GM10248 (cell line): ENCODE measurements at regions not wholly inside any gene's neighbourhood (a gene's known extent, or its start where the extent isn't known, plus 50 kb on each side); places are given as distances from the start of the nearest gene placed in this dataset.

Experiments used
- CTCF ChIA-PET: fragments of 300-600 bp; sonication (Branson Sonifier 250); formaldehyde crosslinking; extraction: SDS; loops from one replicate; lab custom pipeline; 2021; ENCODE audit warnings: antibody characterized with exemption; lab: Yijun Ruan, JAX
- POLR2A ChIA-PET: fragments of 350-650 bp; sonication (Branson Sonifier 250); formaldehyde crosslinking; extraction: SDS; loops from one replicate; lab custom pipeline; 2020; ENCODE audit warnings: antibody characterized with exemption; lab: Yijun Ruan, JAX
- DNase-seq: peaks from one replicate; pipeline ENCODE4 v3.0.0; 2012; ENCODE audit errors: extremely low spot score
- CTCF ChIP-seq: IDR thresholded peaks from 2 replicates; pipeline ENCODE4 v1.5.1; 2012; ENCODE audit warnings: mild to moderate bottlenecking, low read depth; ENCODE audit errors: extremely low read depth, missing control alignments, control extremely low read depth

GRCh38 chr14:95024380-95024779 is 132.9 kb downstream of the DICER1 start:
- no peak for TF ChIP-seq CTCF
- CTCF ChIA-PET, result interaction anchor here (0.9 to 2.4 kb wide), 3 partner anchors 10 to 19 kb away, joined by 3 to 13 read pairs (median 4); no protein-coding TSS in a partner anchor

GRCh38 chr14:95023886-95024285 is 133.4 kb downstream of the DICER1 start:
- DNase-seq, result no peak
- TF ChIP-seq CTCF, result no peak
- ChIA-PET CTCF (interaction anchor here (0.9 to 2.4 kb wide), 3 partner anchors 10 to 19 kb away, joined by 3 to 13 read pairs (median 4); no protein-coding TSS in a partner anchor), POLR2A (no interaction called here)

More at GRCh38 chr14:95024380-95024779, 132.9 kb downstream of the DICER1 start:
- no peak for DNase-seq
- POLR2A ChIA-PET, result no interaction called here

GRCh38 chr14:95023115-95023514 is 134.2 kb downstream of the DICER1 start:
- no peak for DNase-seq
- ChIA-PET POLR2A (no interaction called here), CTCF (interaction anchor here (1.3 to 2.4 kb wide), 3 partner anchors 9 to 20 kb away, joined by 3 to 13 read pairs (median 4); no protein-coding TSS in a partner anchor)
- no peak for TF ChIP-seq CTCF

- POLR2A ChIA-PET, result no interaction called here
- DNase-seq, result no peak
- no peak for TF ChIP-seq CTCF
- CTCF ChIA-PET, result no interaction called here
Measured at GRCh38 chr14:95021588-95021987, 135.7 kb downstream of the DICER1 start.

- CTCF ChIA-PET, result interaction anchor here (0.7 kb wide), 1 partner anchor 13 kb away, joined by 3 read pairs; no protein-coding TSS in a partner anchor
- POLR2A ChIA-PET, result no interaction called here
- TF ChIP-seq CTCF, result no peak
- DNase-seq, result no peak
Measured at GRCh38 chr14:95018821-95019220, 138.5 kb downstream of the DICER1 start.

- CTCF ChIA-PET, result interaction anchor here (4.1 kb wide), 1 partner anchor 9 kb away, joined by 13 read pairs; no protein-coding TSS in a partner anchor
Measured at GRCh38 chr14:95015046-95015445, 142.3 kb downstream of the DICER1 start.

More at GRCh38 chr14:95015046-95015445, 142.3 kb downstream of the DICER1 start:
- no peak for TF ChIP-seq CTCF
- no peak for DNase-seq
- POLR2A ChIA-PET, result no interaction called here
